GM12874 (cell line): ENCODE measurements at regions not wholly inside any gene's neighbourhood (a gene's known extent, or its start where the extent isn't known, plus 50 kb on each side); places are given as distances from the start of the nearest gene placed in this dataset.

ENCODE experiments used
- CTCF ChIP-seq: IDR thresholded peaks from 2 replicates; pipeline ENCODE4 v1.5.1; 2011; ENCODE audit warnings: low read depth, mild to moderate bottlenecking, control low read depth, low read length, moderate library complexity; ENCODE audit not compliant: insufficient read depth

- no peak for TF ChIP-seq CTCF
Observed at GRCh38 chr1:98351561-98351960, 310.0 kb upstream of the SNX7 start.

DNA sequence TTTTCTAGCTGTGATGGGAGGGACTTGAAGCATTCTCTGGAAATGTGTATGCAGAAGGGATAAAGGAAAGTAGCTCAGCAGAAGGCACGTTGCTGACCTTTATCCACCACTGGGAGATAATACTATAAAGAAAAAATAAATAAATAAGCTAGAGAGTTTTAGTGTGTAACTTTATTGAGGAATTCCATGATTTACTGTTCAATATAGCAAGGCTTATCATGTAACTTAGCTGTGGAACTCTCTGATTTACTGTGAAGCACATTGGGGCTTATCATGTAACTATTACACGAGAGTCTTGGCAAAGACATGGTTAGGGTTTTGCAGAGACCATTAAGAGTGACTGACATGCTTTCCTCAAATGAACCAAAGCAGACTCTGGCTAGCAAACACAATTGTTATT lies 316.1 kb upstream of the SNX7 start:
- TF ChIP-seq CTCF = no peak

DNA sequence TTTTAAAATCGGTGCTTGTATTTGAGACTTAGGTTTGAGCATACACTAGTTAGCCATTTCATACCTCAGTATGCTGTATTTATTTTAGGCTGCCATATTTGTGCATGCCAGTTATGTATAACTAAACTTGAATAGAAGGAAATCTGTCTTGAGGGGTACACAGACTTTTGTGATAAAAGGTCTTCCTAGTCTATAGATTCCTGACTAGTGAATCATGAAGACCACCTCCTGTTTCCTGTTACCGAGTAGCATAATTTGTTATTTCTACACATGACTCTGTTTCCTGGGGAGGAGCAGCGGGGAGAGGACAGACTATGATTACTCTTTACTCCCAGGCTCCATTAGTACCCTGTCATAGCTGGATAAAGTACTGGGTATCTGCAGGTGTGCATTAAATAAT lies 316.8 kb upstream of the SNX7 start:
- no peak for TF ChIP-seq CTCF

DNA sequence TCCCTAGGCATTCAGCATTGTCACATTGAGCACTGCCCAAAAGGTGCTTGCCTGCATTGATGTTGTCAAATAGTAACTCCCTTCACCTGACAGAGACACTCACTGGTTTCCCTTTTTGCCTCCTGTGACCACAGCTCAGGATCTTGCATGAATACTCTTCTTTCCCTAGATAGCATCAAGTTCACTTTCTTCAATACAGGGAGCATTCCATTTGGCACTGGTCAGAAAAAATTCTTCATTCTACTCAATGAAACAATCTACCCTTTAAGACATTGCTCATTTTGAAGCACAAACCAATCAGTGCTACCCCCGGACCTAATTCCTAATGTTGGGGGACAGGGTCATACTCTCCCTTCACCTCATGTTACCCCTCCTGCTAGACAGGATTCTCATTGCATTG lies 319.0 kb upstream of the SNX7 start:
- no peak for TF ChIP-seq CTCF

- TF ChIP-seq CTCF = no peak
Observed at GRCh38 chr1:98340511-98340910, 321.0 kb upstream of the SNX7 start.

DNA sequence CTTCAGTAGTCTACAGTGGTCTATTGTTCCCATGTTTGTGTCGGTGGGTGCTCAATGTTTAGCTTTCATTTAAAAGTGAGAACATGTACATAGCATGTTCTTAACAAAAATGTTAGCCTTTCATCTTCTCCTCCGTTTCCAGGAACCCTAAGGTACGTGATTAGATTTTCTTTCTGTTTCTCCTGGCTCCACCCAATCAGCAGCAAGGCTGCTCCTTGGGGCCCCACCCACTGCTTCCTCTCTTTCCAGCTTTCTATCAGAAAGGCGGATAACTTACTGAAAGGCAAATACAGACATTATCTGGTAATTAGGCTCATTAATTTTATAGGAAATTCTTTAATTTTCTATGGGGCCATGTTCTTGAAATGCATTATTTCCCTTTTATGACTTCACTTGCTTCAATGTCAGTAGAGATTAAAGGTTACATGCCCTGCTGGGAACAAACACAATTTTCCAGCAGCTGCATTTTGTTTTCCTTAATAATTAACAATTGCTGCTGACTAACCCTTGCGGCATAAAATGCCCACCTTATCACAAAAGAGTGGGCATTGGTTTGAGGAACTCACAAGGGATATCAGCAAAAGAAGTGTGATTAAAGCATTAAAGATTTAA lies 324.9 kb upstream of the SNX7 start:
- no peak for TF ChIP-seq CTCF

DNA sequence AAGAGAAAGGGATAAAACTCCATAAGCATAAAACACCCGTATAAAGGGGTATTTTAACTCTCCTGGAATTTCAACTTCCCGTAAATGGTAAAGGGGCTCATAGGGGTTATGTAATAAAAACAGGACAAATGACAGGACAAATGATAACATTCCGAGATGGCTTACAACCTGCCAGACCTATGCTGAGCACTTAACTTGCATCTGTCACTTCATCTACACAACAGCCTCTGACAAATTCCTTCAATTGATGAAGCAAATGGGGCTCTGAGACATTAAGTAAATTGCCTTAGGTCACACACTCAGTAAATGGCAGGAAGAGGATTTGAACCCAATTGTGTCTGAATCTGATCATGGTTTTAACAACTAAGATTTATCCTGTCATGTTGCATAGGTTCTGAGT lies 327.6 kb upstream of the SNX7 start:
- no peak for TF ChIP-seq CTCF
